K562 (cell line): ENCODE measurements at regions not wholly inside any gene's neighbourhood (a gene's known extent, or its start where the extent isn't known, plus 50 kb on each side); places are given as distances from the start of the nearest gene placed in this dataset.

Source experiments
- ATAC-seq: fragments of 200-7000 bp; cut with Tn5 transposase; 3 replicates; pipeline ENCODE4 v1.9.1; 2020; ENCODE audit warnings: moderate library complexity
- BruUV-seq: library from RNA; stranded (reverse); fragments of 400-500 nt; replicated peaks from 2 replicates; lab custom pipeline; 2021; lab: Mats Ljungman, UMichigan
- CTCF ChIA-PET: fragments of 300-600 bp; formaldehyde crosslinking; extraction: SDS; loops from one replicate; lab custom pipeline; 2021; ENCODE audit warnings: low intra/inter-chr PET ratio; lab: Yijun Ruan, JAX
- POLR2A ChIA-PET: fragments of 300-600, 350-650 bp; sonication (Branson Sonifier 250); formaldehyde crosslinking; extraction: SDS; loops from one replicate; lab custom pipeline; 2021; ENCODE audit warnings: antibody characterized with exemption, inconsistent platforms; lab: Yijun Ruan, JAX
- DNase-seq, 4 experiments: peaks; one replicate each; pipeline versions ENCODE4 v3.0.0 to v3.0.0-alpha.2; 2011 to 2018; ENCODE audit warnings: low spot score in 3 of 4, mixed read lengths in 3 of 4; ENCODE audit errors: extremely low read depth in 1 of 4
- FAIRE-seq: peaks from 2 replicates; lab custom pipeline; 2011; peaks lifted over from hg19 to GRCh38; lab: Jason Lieb, UNC
- H2AFZ ChIP-seq: 2 replicates; pipeline ENCODE4 v1.6.0; 2011; ENCODE audit warnings: low read depth, low read length, control low read depth, inconsistent platforms
- H3K27ac ChIP-seq: fragments of 200-600 bp; 3 replicates; pipeline ENCODE4 v1.8.0; 2011; ENCODE audit warnings: low read depth, mild to moderate bottlenecking, control low read depth, inconsistent platforms, low read length, moderate library complexity, mixed read lengths; ENCODE audit errors: extremely low read depth
- H3K27me3 ChIP-seq, 2 experiments: fragments of 300-600 bp in 1 of 2; 2 replicates in 1 of 2; 3 replicates in 1 of 2; pipeline versions ENCODE4 v1.6.0 to v1.8.0; 2011; ENCODE audit warnings: inconsistent platforms in 2 of 2, low read length in 2 of 2, mild to moderate bottlenecking in 1 of 2, mixed read lengths in 1 of 2, moderate library complexity in 1 of 2; ENCODE audit not compliant: control insufficient read depth in 2 of 2, insufficient read depth in 2 of 2
- H3K36me3 ChIP-seq: fragments of 300-600 bp; 3 replicates; pipeline ENCODE4 v1.8.0; 2011; ENCODE audit warnings: mild to moderate bottlenecking, low read length, inconsistent platforms; ENCODE audit not compliant: control insufficient read depth, insufficient read depth
- H3K4me1 ChIP-seq, 2 experiments: fragments of 200-600 bp in 1 of 2; replicated peaks in 1 of 2; 2 replicates in 1 of 2; 3 replicates in 1 of 2; pipeline versions ENCODE4 v1.5.1 to v1.8.0; 2011; ENCODE audit warnings: inconsistent platforms in 2 of 2, low read length in 2 of 2, mild to moderate bottlenecking in 1 of 2, mixed read lengths in 1 of 2, moderate library complexity in 1 of 2; ENCODE audit not compliant: control insufficient read depth in 2 of 2, insufficient read depth in 2 of 2
- H3K4me2 ChIP-seq: 2 replicates; pipeline ENCODE4 v1.6.1; 2011; ENCODE audit warnings: low read length, control low read depth, inconsistent platforms, mixed read lengths; ENCODE audit not compliant: insufficient read depth
- H3K4me3 ChIP-seq: fragments of 200-600 bp; sonication (generic), shearing (Covaris generic); 2 replicates; pipeline ENCODE4 v1.5.1; 2016; ENCODE audit warnings: control low read depth, inconsistent platforms
- H3K79me2 ChIP-seq: fragments of 200-600 bp; 3 replicates; pipeline ENCODE4 v1.8.0; 2011; ENCODE audit warnings: low read length, inconsistent platforms; ENCODE audit not compliant: control insufficient read depth, insufficient read depth
- H3K9ac ChIP-seq, 2 experiments: 2 replicates each; pipeline versions ENCODE4 v1.6.0 to v1.6.1; 2011; ENCODE audit warnings: low read depth in 2 of 2, low read length in 2 of 2, control low read depth in 1 of 2, inconsistent platforms in 1 of 2, mild to moderate bottlenecking in 1 of 2, mixed read lengths in 1 of 2; ENCODE audit not compliant: insufficient read depth in 1 of 2
- H3K9me1 ChIP-seq: one replicate; pipeline ENCODE4 v1.6.0; 2011; ENCODE audit warnings: inconsistent platforms, mild to moderate bottlenecking, low read length, moderate library complexity; ENCODE audit not compliant: control insufficient read depth, insufficient read depth
- H3K9me3 ChIP-seq: replicated peaks from 2 replicates; pipeline ENCODE4 v1.5.1; 2011; ENCODE audit warnings: low read depth, low read length, inconsistent platforms; ENCODE audit not compliant: control insufficient read depth, insufficient read depth
- H4K20me1 ChIP-seq: replicated peaks from 2 replicates; pipeline ENCODE4 v1.6.1; 2011; ENCODE audit warnings: low read length, inconsistent platforms, mixed read lengths; ENCODE audit not compliant: control insufficient read depth, insufficient read depth
- ATF1 ChIP-seq, 2 experiments: fragments of 450-650 bp in 1 of 2; IDR thresholded peaks; 2 replicates each; pipeline ENCODE4 v1.6.1; 2016; ENCODE audit warnings: missing compliant biosample characterization in 1 of 2, missing genetic modification characterization in 1 of 2
- ETV6 ChIP-seq, 3 experiments: fragments of 150-350 bp in 1 of 3; sonication (generic) in 1 of 3; formaldehyde crosslinking in 1 of 3; IDR thresholded peaks; 2 replicates each; pipeline versions ENCODE4 v1.6.1 to v1.8.0; 2014 to 2022; ENCODE audit warnings: borderline replicate concordance in 2 of 3, low read depth in 2 of 3, antibody characterized with exemption in 1 of 3, low read length in 1 of 3, mild to moderate bottlenecking in 1 of 3, missing genetic modification reagents in 1 of 3
- GTF2A2 ChIP-seq: IDR thresholded peaks from 2 replicates; pipeline ENCODE4 v1.6.1; 2016; ENCODE audit warnings: mild to moderate bottlenecking, missing genetic modification characterization, missing compliant biosample characterization
- HMGN3 ChIP-seq: IDR thresholded peaks from 2 replicates; pipeline ENCODE4 v1.6.1; 2011; ENCODE audit warnings: borderline replicate concordance, low read depth, mild to moderate bottlenecking, mixed read lengths, low read length; ENCODE audit not compliant: insufficient read length; ENCODE audit errors: extremely low read depth
- HOMEZ ChIP-seq: fragments of 250-450 bp; sonication (Bioruptor Pico); IDR thresholded peaks from 2 replicates; pipeline ENCODE4 v1.4.0; 2020; ENCODE audit warnings: mild to moderate bottlenecking, moderate library complexity
- NBN ChIP-seq: fragments of 450-650 bp; IDR thresholded peaks from 2 replicates; pipeline ENCODE4 v1.6.1; 2016; ENCODE audit warnings: low read depth, mild to moderate bottlenecking
- POLR3G ChIP-seq: IDR thresholded peaks from 2 replicates; pipeline ENCODE4 v1.6.1; 2011; ENCODE audit not compliant: insufficient read length, insufficient replicate concordance; ENCODE audit errors: extremely low read depth
- PURB ChIP-seq: sonication (generic); formaldehyde crosslinking; IDR thresholded peaks from 2 replicates; pipeline ENCODE4 v1.9.0; 2021; ENCODE audit warnings: low read depth, mild to moderate bottlenecking, missing genetic modification reagents
- RBM15 ChIP-seq: fragments of 200-400 bp; formaldehyde crosslinking; IDR thresholded peaks from 2 replicates; pipeline ENCODE4 v1.6.1; 2018; ENCODE audit warnings: mild to moderate bottlenecking, low read length, moderate library complexity; ENCODE audit not compliant: insufficient read depth
- SMAD1 ChIP-seq: fragments of 150-350 bp; IDR thresholded peaks from 2 replicates; pipeline ENCODE4 v1.6.1; 2014; ENCODE audit warnings: low read length, low read depth; ENCODE audit not compliant: partially characterized antibody
- SNAPC5 ChIP-seq: fragments of 250-450 bp; sonication (Bioruptor Pico); IDR thresholded peaks from 2 replicates; pipeline ENCODE4 v1.8.0; 2021; ENCODE audit warnings: moderate library complexity, mild to moderate bottlenecking, inconsistent platforms
- STAT5B ChIP-seq: fragments of 250-450 bp; sonication (Bioruptor Pico); IDR thresholded peaks from 2 replicates; pipeline ENCODE4 v1.8.0; 2021; ENCODE audit warnings: mild to moderate bottlenecking, inconsistent platforms
- ZBTB26 ChIP-seq: fragments of 450-650 bp; formaldehyde crosslinking; IDR thresholded peaks from 2 replicates; pipeline ENCODE4 v1.4.0; 2022; ENCODE audit warnings: missing genetic modification characterization
- ZNF384 ChIP-seq: IDR thresholded peaks from 2 replicates; pipeline ENCODE4 v1.6.1; 2012; ENCODE audit warnings: low read depth, low read length, improper control_type of control experiment
- ZNF584 ChIP-seq: fragments of 200-800 bp; sonication (Bioruptor generic); IDR thresholded peaks from 2 replicates; pipeline ENCODE4 v1.6.1; 2016; ENCODE audit warnings: low read depth, mild to moderate bottlenecking, missing genetic modification characterization, missing compliant biosample characterization
- in situ Hi-C: fragments of 300-500 bp; cut with MboI; formaldehyde crosslinking; loops from 4 replicates; pipeline ENCODE4 v1.15.0; 2018; ENCODE audit warnings: inconsistent platforms, mixed read lengths
- intact Hi-C: fragments of 100-400 bp; cut with micrococcal nuclease; formaldehyde crosslinking; loops from 2 replicates; pipeline ENCODE4 v1.14.2; 2022

- POLR2A ChIA-PET = no interaction called here
- Histone ChIP-seq H3K9ac (no peak overlapping the region), H3K36me3 (no peaks in the 10 kb centered on the region), H3K4me1 (no peaks in the 10 kb centered on the region), H2AFZ (no peak overlapping the region), H3K4me2 (no peak overlapping the region), H3K9me1 (no peaks in the 10 kb centered on the region), H3K27ac (no peak overlapping the region), H3K9me3 (no peaks in the 10 kb centered on the region), H3K79me2 (no peaks in the 10 kb centered on the region), H3K27me3 (no peaks in the 10 kb centered on the region), H4K20me1 (no peaks in the 10 kb centered on the region), H3K4me3 (no peak overlapping the region)
- FAIRE-seq (no peak), ATAC-seq (no peak), DNase-seq (no peak)
- intact Hi-C loops (no loop called here), in situ Hi-C loops (no loop called here)
- CTCF ChIA-PET = no interaction called here
- TF ChIP-seq GTF2A2 = no peak
- TF ChIP-seq PURB = no peak
- TF ChIP-seq ETV6 (IDR thresholded peaks at IDR 0.05; ENCODE audit: borderline replicate concordance in 1 of 2, low read depth in 2 of 2, low read length in 1 of 2) = no peak
- TF ChIP-seq ETV6 (CRISPR knock-in tag; IDR thresholded peaks at IDR 0.05; ENCODE audit: borderline replicate concordance) = no peak
- no peak for TF ChIP-seq ATF1 (CRISPR knock-in tag; IDR thresholded peaks at IDR 0.05)
- TF ChIP-seq ATF1 (tag; IDR thresholded peaks at IDR 0.05) = no peak
- TF ChIP-seq STAT5B (CRISPR knock-in tag) = no peak
- no peak for TF ChIP-seq SNAPC5 (CRISPR knock-in tag)
- TF ChIP-seq NBN = no peak
- no peak for TF ChIP-seq ZNF584
- no peak for TF ChIP-seq RBM15
- no peak for TF ChIP-seq HOMEZ
- no peak for TF ChIP-seq ZNF384
- TF ChIP-seq POLR3G = no peak
- no peak for TF ChIP-seq ZBTB26 (CRISPR knock-in tag)
- TF ChIP-seq HMGN3 = no peak
- TF ChIP-seq SMAD1 = no peak
- BruUV-seq = no TSS peak
Measured at GRCh38 chr4:138003248-138003647, 238.9 kb downstream of the SLC7A11 start.
